RWPE2 (cell line): ENCODE measurements at regions not wholly inside any gene's neighbourhood (a gene's known extent, or its start where the extent isn't known, plus 50 kb on each side); places are given as distances from the start of the nearest gene placed in this dataset.

ENCODE experiments used
- ATAC-seq: fragments of 200-7000 bp; cut with Tn5 transposase; 3 replicates; pipeline ENCODE4 v1.9.1; 2021; ENCODE audit warnings: low read depth
- DNase-seq: peaks from one replicate; pipeline ENCODE4 v3.0.0-alpha.2; 2020; ENCODE audit warnings: low spot score
- H3K27ac ChIP-seq: fragments of 450-650 bp; 2 replicates; pipeline ENCODE4 v1.5.1; 2017; ENCODE audit warnings: mild to moderate bottlenecking; ENCODE audit not compliant: poor library complexity, severe bottlenecking
- H3K27me3 ChIP-seq: fragments of 250-450 bp; sonication (Bioruptor Pico); 2 replicates; pipeline ENCODE4 v1.5.1; 2021; ENCODE audit warnings: mild to moderate bottlenecking, moderate library complexity; ENCODE audit not compliant: insufficient read depth, poor library complexity, severe bottlenecking
- H3K36me3 ChIP-seq: fragments of 250-450 bp; sonication (Bioruptor Pico); 2 replicates; pipeline ENCODE4 v1.5.1; 2020; ENCODE audit warnings: low read depth, mild to moderate bottlenecking, moderate library complexity
- H3K4me1 ChIP-seq: fragments of 250-450 bp; sonication (Bioruptor Pico); 2 replicates; pipeline ENCODE4 v1.5.1; 2021; ENCODE audit warnings: mild to moderate bottlenecking, moderate library complexity; ENCODE audit not compliant: insufficient read depth, poor library complexity, severe bottlenecking
- H3K4me3 ChIP-seq: fragments of 250-450 bp; sonication (Bioruptor Pico); 2 replicates; pipeline ENCODE4 v1.5.1; 2021; ENCODE audit warnings: mild to moderate bottlenecking, moderate library complexity; ENCODE audit not compliant: severe bottlenecking
- H3K9me3 ChIP-seq: fragments of 250-450 bp; sonication (Bioruptor Pico); 2 replicates; pipeline ENCODE4 v1.5.1; 2021; ENCODE audit warnings: mild to moderate bottlenecking, moderate library complexity; ENCODE audit not compliant: severe bottlenecking
- TF ChIP-seq, protein P1 (sequence below): fragments of 450-650 bp; IDR thresholded peaks from one replicate; pipeline ENCODE4 v1.5.1; 2017; ENCODE audit warnings: mild to moderate bottlenecking, moderate library complexity; ENCODE audit not compliant: poor library complexity, severe bottlenecking

DNA sequence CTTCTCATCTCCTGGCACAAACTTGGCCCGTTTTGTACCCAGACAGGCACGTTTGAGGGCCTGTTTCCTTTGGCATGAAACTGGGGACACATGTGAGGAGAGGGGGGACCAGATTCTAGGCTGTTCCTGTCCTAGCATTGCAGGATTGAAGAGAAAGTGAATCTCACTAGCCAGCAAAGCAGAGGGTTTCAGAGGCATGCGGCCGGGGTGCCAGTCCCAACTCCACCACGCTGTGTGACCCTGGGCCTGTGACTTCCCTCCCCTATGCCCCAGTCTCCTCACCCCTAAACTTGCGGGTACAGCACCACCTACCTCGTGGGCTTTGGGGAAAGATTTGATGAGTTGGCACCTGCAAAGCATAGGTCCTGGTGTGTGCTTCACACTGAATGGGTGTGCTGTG is 53.5 kb upstream of the CIBAR2 start:
- Histone ChIP-seq H3K4me3 (no peak overlapping the region), H3K4me1 (no peaks in the 10 kb centered on the region), H3K27ac (no peak overlapping the region), H3K27me3 (no peaks in the 10 kb centered on the region), H3K9me3 (no peaks in the 10 kb centered on the region), H3K36me3 (no peaks in the 10 kb centered on the region)
- TF ChIP-seq, protein P1, sequence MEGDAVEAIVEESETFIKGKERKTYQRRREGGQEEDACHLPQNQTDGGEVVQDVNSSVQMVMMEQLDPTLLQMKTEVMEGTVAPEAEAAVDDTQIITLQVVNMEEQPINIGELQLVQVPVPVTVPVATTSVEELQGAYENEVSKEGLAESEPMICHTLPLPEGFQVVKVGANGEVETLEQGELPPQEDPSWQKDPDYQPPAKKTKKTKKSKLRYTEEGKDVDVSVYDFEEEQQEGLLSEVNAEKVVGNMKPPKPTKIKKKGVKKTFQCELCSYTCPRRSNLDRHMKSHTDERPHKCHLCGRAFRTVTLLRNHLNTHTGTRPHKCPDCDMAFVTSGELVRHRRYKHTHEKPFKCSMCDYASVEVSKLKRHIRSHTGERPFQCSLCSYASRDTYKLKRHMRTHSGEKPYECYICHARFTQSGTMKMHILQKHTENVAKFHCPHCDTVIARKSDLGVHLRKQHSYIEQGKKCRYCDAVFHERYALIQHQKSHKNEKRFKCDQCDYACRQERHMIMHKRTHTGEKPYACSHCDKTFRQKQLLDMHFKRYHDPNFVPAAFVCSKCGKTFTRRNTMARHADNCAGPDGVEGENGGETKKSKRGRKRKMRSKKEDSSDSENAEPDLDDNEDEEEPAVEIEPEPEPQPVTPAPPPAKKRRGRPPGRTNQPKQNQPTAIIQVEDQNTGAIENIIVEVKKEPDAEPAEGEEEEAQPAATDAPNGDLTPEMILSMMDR: no peak
- DNase-seq (no peak), ATAC-seq (no peak)

- Histone ChIP-seq H3K9me3 (no peaks in the 10 kb centered on the region), H3K4me1 (no peaks in the 10 kb centered on the region), H3K27me3 (no peaks in the 10 kb centered on the region), H3K27ac (no peak overlapping the region), H3K4me3 (no peak overlapping the region), H3K36me3 (no peaks in the 10 kb centered on the region)
- TF ChIP-seq, protein P1: no peak
- DNase-seq (no peak), ATAC-seq (no peak)
Measured at GRCh38 chr16:85166281-85166680, 54.0 kb upstream of the CIBAR2 start.

DNA sequence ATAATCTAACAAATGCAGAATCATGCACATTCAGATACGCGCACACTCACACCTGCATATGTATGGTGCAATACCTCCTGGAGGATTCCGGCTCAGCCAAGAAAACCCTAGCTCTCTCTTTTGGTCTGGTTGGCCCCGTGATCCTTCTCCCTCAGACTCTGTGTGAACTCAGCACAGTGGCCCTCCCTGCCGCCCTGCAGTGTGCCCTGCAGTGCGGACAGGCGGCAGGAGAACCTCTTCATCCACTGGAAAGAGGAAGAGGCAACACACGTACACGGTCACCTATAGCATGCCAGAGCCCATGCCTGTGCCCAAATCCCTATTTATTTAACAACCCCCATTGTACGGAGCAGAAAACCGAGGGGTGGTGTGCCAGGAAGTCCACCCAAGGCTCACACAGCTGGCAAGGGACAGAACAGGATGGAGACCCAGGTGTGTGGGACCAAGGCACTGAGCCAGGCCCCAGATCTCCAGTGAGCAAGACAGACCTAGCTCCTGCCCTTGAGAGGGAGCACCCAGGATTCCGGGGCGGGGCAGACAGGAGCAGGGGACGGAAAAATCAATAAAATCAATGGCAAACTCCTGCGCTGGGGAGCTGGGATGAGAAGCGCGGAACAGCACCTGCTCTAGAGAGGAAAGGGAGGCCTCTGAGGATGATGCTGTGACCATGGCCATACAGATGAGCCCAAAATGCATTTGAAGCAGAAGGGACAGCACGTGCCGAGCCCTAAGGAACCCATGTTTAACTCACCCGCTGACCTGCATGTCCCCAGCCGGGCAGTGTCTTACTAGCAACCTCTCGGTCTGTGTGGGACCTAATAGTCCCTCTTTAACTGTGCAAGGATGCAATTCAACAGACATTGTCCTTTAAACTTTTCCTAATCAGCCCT is 54.7 kb upstream of the CIBAR2 start:
- no peak for DNase-seq
- peaks cover 7% of the 10 kb centered on the region for H3K4me1 ChIP-seq
- H3K9me3 ChIP-seq: no peaks in the 10 kb centered on the region
- H3K4me3 ChIP-seq: no peak overlapping the region
- TF ChIP-seq, protein P1: no peak
- no peak for ATAC-seq
- no peaks in the 10 kb centered on the region for H3K27me3 ChIP-seq
- no peaks in the 10 kb centered on the region for H3K36me3 ChIP-seq
- no peak overlapping the region for H3K27ac ChIP-seq

DNA sequence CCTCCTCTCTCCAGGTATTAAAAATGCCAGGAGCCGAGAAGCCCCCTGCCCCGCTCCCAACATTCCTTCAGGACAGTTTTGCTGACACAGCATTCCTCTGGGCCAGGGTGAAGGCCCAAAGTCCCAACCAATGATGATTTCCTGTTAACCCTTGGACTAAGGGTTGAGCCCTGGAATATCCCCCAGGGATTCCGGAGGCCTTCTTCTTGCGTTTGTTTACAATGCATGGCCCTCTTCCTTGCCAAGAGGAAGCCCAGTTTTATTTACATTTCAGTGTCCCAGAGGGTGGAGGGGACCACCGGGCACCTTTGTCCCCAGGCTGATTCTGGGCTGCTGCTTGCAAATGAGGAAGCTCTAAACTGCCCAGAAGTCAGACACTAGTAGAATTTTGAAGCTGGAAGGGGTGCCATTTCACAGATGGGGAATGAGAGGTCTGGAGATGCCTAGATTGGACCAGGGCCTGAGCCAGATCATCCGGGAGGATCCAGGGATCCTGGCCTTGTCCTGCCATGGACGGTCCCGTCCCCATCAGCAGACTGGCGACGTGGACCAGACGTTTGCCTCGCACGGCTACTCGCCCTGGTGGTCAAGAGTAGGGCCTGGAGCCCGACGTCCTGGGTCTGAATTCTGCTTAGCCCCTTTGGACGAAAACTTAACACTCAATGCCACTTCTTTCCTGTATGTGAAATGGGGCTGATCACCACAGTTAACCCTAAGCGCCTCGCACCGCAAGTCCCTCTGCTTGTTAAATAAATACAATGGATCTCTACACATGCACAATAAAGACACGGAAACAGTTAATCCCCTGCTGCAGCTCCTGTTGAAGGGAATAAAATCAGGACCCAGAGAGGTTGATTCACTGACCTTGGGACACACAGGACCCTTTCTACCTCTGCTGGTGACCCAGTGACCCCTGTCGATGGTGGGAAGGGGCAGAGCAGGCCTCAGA is 55.6 kb upstream of the CIBAR2 start:
- Histone ChIP-seq H3K36me3 (no peaks in the 10 kb centered on the region), H3K27ac (no peak overlapping the region), H3K9me3 (no peaks in the 10 kb centered on the region), H3K4me3 (no peak overlapping the region), H3K4me1 (peaks cover 16% of the 10 kb centered on the region), H3K27me3 (no peaks in the 10 kb centered on the region)
- DNase-seq: no peak
- ATAC-seq: no peak
- TF ChIP-seq, protein P1: no peak
